HepG2 (cell line): ENCODE measurements at regions not wholly inside any gene's neighbourhood (a gene's known extent, or its start where the extent isn't known, plus 50 kb on each side); places are given as distances from the start of the nearest gene placed in this dataset.
"Not testable (repeated sequence)": the region's sequence is repeated elsewhere in the genome, so short reads cannot be mapped to it uniquely, and the experiment has no call there.

Source experiments
- ATAC-seq: fragments of 200-7000 bp; cut with Tn5 transposase; 3 replicates; pipeline ENCODE4 v1.9.1; 2020; ENCODE audit warnings: mild to moderate bottlenecking, moderate library complexity
- BruUV-seq: library from RNA; stranded (reverse); fragments of 400-500 nt; replicated peaks from 2 replicates; lab custom pipeline; 2021; lab: Mats Ljungman, UMichigan
- CTCF ChIA-PET: fragments of 300-600 bp; formaldehyde crosslinking; extraction: SDS; loops from one replicate; lab custom pipeline; 2021; ENCODE audit warnings: low total read pairs, inconsistent platforms, low intra/inter-chr PET ratio; lab: Yijun Ruan, JAX
- POLR2A ChIA-PET: fragments of 350-600 bp; sonication (Branson Sonifier 250); formaldehyde crosslinking; loops from one replicate; lab custom pipeline; 2020; ENCODE audit warnings: antibody characterized with exemption, inconsistent platforms; lab: Yijun Ruan, JAX
- DNase-seq: peaks from one replicate; pipeline ENCODE4 v3.0.0-alpha.2; 2015; ENCODE audit warnings: low spot score
- FAIRE-seq: peaks from 3 replicates; lab custom pipeline; 2011; peaks lifted over from hg19 to GRCh38; lab: Jason Lieb, UNC
- H2AFZ ChIP-seq: one replicate; pipeline ENCODE4 v1.6.1; 2011; ENCODE audit warnings: low read length, inconsistent platforms
- H3K27ac ChIP-seq: fragments of 300-600 bp; 3 replicates; pipeline ENCODE4 v1.8.0; 2011; ENCODE audit warnings: mixed run types, mild to moderate bottlenecking, mixed read lengths, low read length, inconsistent platforms; ENCODE audit not compliant: insufficient read depth; ENCODE audit errors: extremely low read length
- H3K27me3 ChIP-seq, 2 experiments: fragments of 200-600 bp in 1 of 2; 2 replicates in 1 of 2; 3 replicates in 1 of 2; pipeline versions ENCODE4 v1.6.0 to v1.8.0; 2011; ENCODE audit warnings: low read length in 2 of 2, mild to moderate bottlenecking in 2 of 2, moderate library complexity in 2 of 2, inconsistent platforms in 1 of 2; ENCODE audit not compliant: insufficient read depth in 2 of 2, control insufficient read depth in 1 of 2
- H3K36me3 ChIP-seq, 2 experiments: fragments of 200-600 bp in 1 of 2; replicated peaks in 1 of 2; 2 replicates in 1 of 2; 3 replicates in 1 of 2; pipeline versions ENCODE4 v1.5.1 to v1.8.0; 2011; ENCODE audit warnings: low read length in 2 of 2, inconsistent platforms in 1 of 2; ENCODE audit not compliant: insufficient read depth in 2 of 2, control insufficient read depth in 1 of 2
- H3K4me1 ChIP-seq: 2 replicates; pipeline ENCODE4 v1.5.1; 2012; ENCODE audit warnings: low read length, inconsistent platforms; ENCODE audit not compliant: insufficient read depth
- H3K4me2 ChIP-seq: 2 replicates; pipeline ENCODE4 v1.6.0; 2011; ENCODE audit warnings: low read depth, low read length, inconsistent platforms
- H3K4me3 ChIP-seq, 3 experiments: fragments of 200-600 bp in 1 of 3; sonication (generic), shearing (Covaris generic) in 1 of 3; replicated peaks in 1 of 3; 2 replicates each; pipeline ENCODE4 v1.5.1; 2011 to 2016; ENCODE audit warnings: low read length in 3 of 3, inconsistent platforms in 2 of 3, low read depth in 2 of 3, mild to moderate bottlenecking in 2 of 3, control low read depth in 1 of 3, mixed read lengths in 1 of 3; ENCODE audit not compliant: insufficient read depth in 1 of 3
- H3K79me2 ChIP-seq: one replicate; pipeline ENCODE4 v1.6.1; 2011; ENCODE audit warnings: low read length, inconsistent platforms; ENCODE audit not compliant: insufficient read depth
- H3K9ac ChIP-seq: 2 replicates; pipeline ENCODE4 v1.6.0; 2011; ENCODE audit warnings: mild to moderate bottlenecking, low read depth, low read length, inconsistent platforms; ENCODE audit not compliant: insufficient read depth
- H3K9me3 ChIP-seq: 2 replicates; pipeline ENCODE4 v1.5.1; 2012; ENCODE audit warnings: mild to moderate bottlenecking, low read length
- H4K20me1 ChIP-seq: 2 replicates; pipeline ENCODE4 v1.6.0; 2011; ENCODE audit warnings: inconsistent platforms, mild to moderate bottlenecking, low read length, moderate library complexity; ENCODE audit not compliant: insufficient read depth
- WGBS: methylation state at CpG from one replicate; pipeline ENCODE4 v1.1.6; 2017; ENCODE audit warnings: low lambda C conversion rate; 5-methylcytosine and 5-hydroxymethylcytosine counted together
- in situ Hi-C: cut with HindIII; loops from 2 replicates; pipeline ENCODE4 v1.10.0; 2017; ENCODE audit warnings: low pct_unique_long_range_greater_than_20kb; ENCODE audit not compliant: extremely low pct_ligation_motif_present
- intact Hi-C: fragments of 100-400 bp; cut with micrococcal nuclease; formaldehyde crosslinking; loops from one replicate; pipeline ENCODE4 v1.10.0; 2022; ENCODE audit not compliant: unreplicated experiment

- intact Hi-C loops, H3K36me3 ChIP-seq, POLR2A ChIA-PET, H3K4me2 ChIP-seq, H3K79me2 ChIP-seq, H2AFZ ChIP-seq, CTCF ChIA-PET, H3K27ac ChIP-seq, H3K27me3 ChIP-seq, H3K9ac ChIP-seq, FAIRE-seq, H3K4me3 ChIP-seq, H3K9me3 ChIP-seq, in situ Hi-C loops, DNase-seq, H3K4me1 ChIP-seq, H4K20me1 ChIP-seq, BruUV-seq: not testable (repeated sequence)
- ATAC-seq, result peak; percentile 74
- no CpG with 5 or more reads among the region's 52 CpGs for whole genome bisulfite sequencing
Observed at GRCh38 chr21:5022254-5022653, 5499.1 kb upstream of the TPTE start.

- ATAC-seq, H3K36me3 ChIP-seq, H3K4me1 ChIP-seq, intact Hi-C loops, H4K20me1 ChIP-seq, H3K4me3 ChIP-seq, in situ Hi-C loops, H3K4me2 ChIP-seq, H3K79me2 ChIP-seq, H2AFZ ChIP-seq, H3K9me3 ChIP-seq, POLR2A ChIA-PET, BruUV-seq, H3K27ac ChIP-seq, FAIRE-seq, CTCF ChIA-PET, DNase-seq, H3K9ac ChIP-seq, H3K27me3 ChIP-seq: not testable (repeated sequence)
- no CpG with 5 or more reads among the region's 45 CpGs for WGBS
Observed at GRCh38 chr21:5022748-5023147, 5498.6 kb upstream of the TPTE start.

DNA sequence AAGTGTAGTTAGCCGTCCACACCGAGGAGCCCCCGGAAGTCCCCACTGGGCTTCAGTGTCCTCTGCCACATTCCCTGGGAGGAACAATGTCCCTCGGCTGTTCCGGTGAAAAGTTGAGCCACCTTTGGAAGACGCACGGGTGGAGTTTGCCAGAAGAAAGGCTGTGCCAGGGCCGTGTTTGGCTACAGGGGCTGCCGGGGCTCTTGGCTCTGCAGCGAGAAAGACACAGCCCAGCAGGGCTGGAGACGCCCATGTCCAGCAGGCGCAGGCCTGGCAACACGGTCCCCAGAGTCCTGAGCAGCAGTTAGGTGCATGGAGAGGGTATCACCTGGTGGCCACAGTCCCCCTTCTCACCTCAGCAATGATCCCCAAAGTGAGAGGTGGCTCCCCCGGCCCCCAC is 5486.2 kb upstream of the TPTE start:
- DNase-seq, H3K9me3 ChIP-seq, BruUV-seq, H3K4me3 ChIP-seq, H3K27ac ChIP-seq, POLR2A ChIA-PET, intact Hi-C loops, H2AFZ ChIP-seq, H3K79me2 ChIP-seq, CTCF ChIA-PET, FAIRE-seq, H3K36me3 ChIP-seq, ATAC-seq, H3K9ac ChIP-seq, H3K27me3 ChIP-seq, H3K4me2 ChIP-seq, in situ Hi-C loops, H4K20me1 ChIP-seq, H3K4me1 ChIP-seq: not testable (repeated sequence)
- WGBS, result no CpG with 5 or more reads among the region's 14 CpGs

DNA sequence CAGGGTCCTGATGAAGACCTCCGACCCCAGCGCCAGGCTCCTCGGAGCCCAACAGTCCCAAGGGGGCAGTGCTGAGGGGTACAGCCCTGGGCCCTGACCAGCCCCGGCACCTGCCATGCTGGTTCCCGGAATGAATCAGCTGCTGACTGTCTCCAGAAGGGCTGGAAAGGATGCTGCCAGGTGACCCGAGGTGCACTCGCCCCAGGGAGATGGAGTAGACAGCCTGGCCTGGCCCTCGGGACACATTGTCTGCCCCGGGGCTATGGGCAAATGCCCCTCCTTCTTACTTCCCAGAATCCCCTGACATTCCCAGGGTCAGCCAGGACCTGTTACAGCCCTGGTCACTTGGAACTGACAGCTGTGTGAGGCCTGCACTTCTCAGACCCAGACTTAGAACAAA is 5485.8 kb upstream of the TPTE start:
- H3K4me2 ChIP-seq, CTCF ChIA-PET, H3K9ac ChIP-seq, H3K27ac ChIP-seq, H3K9me3 ChIP-seq, intact Hi-C loops, H3K4me1 ChIP-seq, in situ Hi-C loops, ATAC-seq, DNase-seq, H2AFZ ChIP-seq, H3K4me3 ChIP-seq, H3K36me3 ChIP-seq, H3K27me3 ChIP-seq, BruUV-seq, POLR2A ChIA-PET, H3K79me2 ChIP-seq, FAIRE-seq, H4K20me1 ChIP-seq: not testable (repeated sequence)
- no CpG with 5 or more reads among the region's 9 CpGs for WGBS
